ENCODE measurements at regions not wholly inside any gene's neighbourhood (a gene's known extent, or its start where the extent isn't known, plus 50 kb on each side); places are given as distances from the start of the nearest gene placed in this dataset.

- H3K27ac ChIP-seq (ENCODE audit: insufficient read depth, low read depth, low read length) = no peak overlapping the region
- no peak for TF ChIP-seq POLR2AphosphoS5 (IDR thresholded peaks at IDR 0.05; ENCODE audit: insufficient read depth, low read depth, low read length)
- no peak for TF ChIP-seq EZH2 (IDR thresholded peaks at IDR 0.05; ENCODE audit: borderline replicate concordance, low read depth, low read length, severe bottlenecking)
- no peak for TF ChIP-seq JUN (IDR thresholded peaks at IDR 0.05; ENCODE audit: borderline replicate concordance, insufficient read depth, insufficient read length, low read depth)
- TF ChIP-seq CTCF (IDR thresholded peaks at IDR 0.05; ENCODE audit: extremely low read depth in 1 of 2, insufficient read depth in 1 of 2, low read depth in 1 of 2, low read length in 2 of 2) = no peak
- no peak for TF ChIP-seq MAX (IDR thresholded peaks at IDR 0.05; ENCODE audit: insufficient read depth, insufficient read length)
- no peak for TF ChIP-seq MYC (IDR thresholded peaks at IDR 0.05; ENCODE audit: low read depth, low read length)
- TF ChIP-seq GATA2 (IDR thresholded peaks at IDR 0.05; ENCODE audit: insufficient read depth, insufficient read length, low read depth, low read length) = no peak
- no peak for TF ChIP-seq POLR2A (IDR thresholded peaks at IDR 0.05; ENCODE audit: low read depth, low read length)
- TF ChIP-seq FOS (IDR thresholded peaks at IDR 0.05; ENCODE audit: borderline replicate concordance, insufficient read depth, low read length) = no peak
- H2AFZ ChIP-seq (ENCODE audit: low read depth, low read length) = no peak overlapping the region
- BruUV-seq (replicated peaks) = no TSS peak
- dilution Hi-C loops (cut with MboI; ENCODE audit: extremely low pct_ligation_motif_present, low sequenced_read_pairs) (no loop called here), intact Hi-C loops (cut with micrococcal nuclease) (no loop called here)
- CTCF ChIA-PET = no interaction called here
- H3K36me3 ChIP-seq (ENCODE audit: control insufficient read depth in 2 of 2, extremely low read depth in 1 of 2, insufficient read depth in 2 of 2, low read length in 2 of 2) = no peaks in the 10 kb centered on the region
- POLR2A ChIA-PET = no interaction called here
- FAIRE-seq (no peak), DNase-seq (ENCODE audit: low read depth, low spot score) (no peak)
- H3K4me2 ChIP-seq (ENCODE audit: insufficient read depth, low read length) = no peak overlapping the region
- H3K4me3 ChIP-seq (replicated peaks in 1 of 3; ENCODE audit: insufficient read depth in 1 of 3, low read depth in 1 of 3, low read length in 3 of 3) = no peak overlapping the region
- no peaks in the 10 kb centered on the region for H3K4me1 ChIP-seq (ENCODE audit: control insufficient read depth, extremely low read depth, insufficient read depth, low read length)
- no peaks in the 10 kb centered on the region for H4K20me1 ChIP-seq (replicated peaks; ENCODE audit: control insufficient read depth, extremely low read depth, insufficient read depth, low read length)
- no peaks in the 10 kb centered on the region for H3K79me2 ChIP-seq (ENCODE audit: control insufficient read depth, insufficient read depth, low read length)
- no peaks in the 10 kb centered on the region for H3K9me1 ChIP-seq (replicated peaks; ENCODE audit: control insufficient read depth, extremely low read depth, insufficient read depth, low read length)
- H3K27me3 ChIP-seq (ENCODE audit: control insufficient read depth in 2 of 2, insufficient read depth in 2 of 2, low read length in 2 of 2) = no peaks in the 10 kb centered on the region
- H3K9ac ChIP-seq (replicated peaks; ENCODE audit: extremely low read depth, insufficient read depth, low read length) = no peak overlapping the region
- peaks cover 7% of the 10 kb centered on the region for H3K9me3 ChIP-seq (replicated peaks; ENCODE audit: control insufficient read depth, insufficient read depth, low read length)
Measured at GRCh38 chr13:22106058-22106457, 435.2 kb downstream of the FGF9 start.

Data from endothelial cell of umbilical vein (primary cell).